ENCODE measurements at regions not wholly inside any gene's neighbourhood (a gene's known extent, or its start where the extent isn't known, plus 50 kb on each side); places are given as distances from the start of the nearest gene placed in this dataset.

DNA sequence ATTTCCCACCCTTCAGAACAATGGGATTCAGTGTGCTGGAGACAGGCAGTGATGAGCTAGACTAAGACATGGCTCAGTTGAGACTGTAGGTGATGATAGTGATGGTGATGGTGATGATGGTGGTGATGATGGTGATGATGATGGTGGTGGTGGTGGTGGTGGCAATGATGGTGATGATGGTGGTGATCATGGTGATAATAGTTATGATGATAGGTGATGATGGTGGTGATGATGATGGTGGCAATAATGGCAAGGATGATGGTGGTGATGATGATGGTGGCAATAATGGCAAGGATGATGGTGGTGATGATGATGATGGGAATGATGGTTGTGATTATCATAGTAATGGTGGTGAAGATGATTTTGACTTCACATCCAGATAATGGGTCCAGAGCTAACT is 176.7 kb downstream of the NXNL2 start:
- no peak for ATAC-seq
- H3K27ac Mint-ChIP-seq, result no peak overlapping the region
- H3K9me3 Mint-ChIP-seq, result peaks cover 0 to 6% of the 10 kb centered on the region in 2 donors
- H3K36me3 Mint-ChIP-seq, result peaks cover 0 to 11% of the 10 kb centered on the region in 2 donors
- DNase-seq (ENCODE audit: low spot score in 2 of 2), result no peak

DNA sequence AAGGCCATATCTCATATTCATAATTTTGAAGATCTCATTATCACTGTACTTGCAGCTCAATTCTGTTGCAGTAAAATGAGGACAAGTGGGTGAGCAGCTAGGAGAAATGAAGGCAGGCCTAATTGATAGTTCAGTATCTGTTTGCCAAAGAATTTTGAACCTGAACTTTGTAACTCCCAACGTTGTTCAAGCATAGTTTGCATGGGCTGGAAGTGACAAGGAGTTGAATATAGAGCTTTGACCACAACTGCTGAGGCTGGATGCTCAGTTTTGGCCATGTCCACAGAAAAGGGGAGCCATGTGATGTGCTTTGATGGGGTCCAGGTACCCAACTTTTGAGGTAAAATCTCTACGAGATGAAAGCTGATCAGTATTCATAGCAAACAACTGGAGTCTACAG is 177.5 kb downstream of the NXNL2 start:
- H3K9me3 Mint-ChIP-seq, result peaks cover 0 to 6% of the 10 kb centered on the region in 2 donors
- H3K36me3 Mint-ChIP-seq, result peaks cover 0 to 11% of the 10 kb centered on the region in 2 donors
- DNase-seq (ENCODE audit: low spot score in 2 of 2), result no peak
- no peak for ATAC-seq
- no peak overlapping the region for H3K27ac Mint-ChIP-seq

DNA sequence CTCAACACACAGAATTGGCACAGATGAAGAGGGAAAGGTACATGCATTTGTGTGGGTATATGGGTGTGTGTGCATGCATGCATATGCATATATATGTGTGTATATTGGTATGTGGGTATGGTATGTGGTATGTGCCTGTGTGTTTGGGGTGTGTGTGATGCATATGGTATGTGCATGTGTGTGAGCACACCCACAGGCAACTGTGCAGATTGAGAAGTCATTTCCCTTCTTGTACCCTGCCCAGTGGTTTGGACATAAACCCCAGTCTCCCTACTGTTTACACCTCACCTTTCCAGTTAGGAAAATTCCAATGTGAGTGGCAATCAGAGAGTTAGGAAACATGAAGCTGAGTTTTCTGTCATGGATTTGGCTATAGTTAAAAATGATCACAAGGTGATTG is 178.0 kb downstream of the NXNL2 start:
- no peak for DNase-seq (ENCODE audit: low spot score in 2 of 2)
- peaks cover 0 to 11% of the 10 kb centered on the region in 2 donors for H3K36me3 Mint-ChIP-seq
- no peak for ATAC-seq
- peaks cover 0 to 6% of the 10 kb centered on the region in 2 donors for H3K9me3 Mint-ChIP-seq
- H3K27ac Mint-ChIP-seq, result no peak overlapping the region

DNA sequence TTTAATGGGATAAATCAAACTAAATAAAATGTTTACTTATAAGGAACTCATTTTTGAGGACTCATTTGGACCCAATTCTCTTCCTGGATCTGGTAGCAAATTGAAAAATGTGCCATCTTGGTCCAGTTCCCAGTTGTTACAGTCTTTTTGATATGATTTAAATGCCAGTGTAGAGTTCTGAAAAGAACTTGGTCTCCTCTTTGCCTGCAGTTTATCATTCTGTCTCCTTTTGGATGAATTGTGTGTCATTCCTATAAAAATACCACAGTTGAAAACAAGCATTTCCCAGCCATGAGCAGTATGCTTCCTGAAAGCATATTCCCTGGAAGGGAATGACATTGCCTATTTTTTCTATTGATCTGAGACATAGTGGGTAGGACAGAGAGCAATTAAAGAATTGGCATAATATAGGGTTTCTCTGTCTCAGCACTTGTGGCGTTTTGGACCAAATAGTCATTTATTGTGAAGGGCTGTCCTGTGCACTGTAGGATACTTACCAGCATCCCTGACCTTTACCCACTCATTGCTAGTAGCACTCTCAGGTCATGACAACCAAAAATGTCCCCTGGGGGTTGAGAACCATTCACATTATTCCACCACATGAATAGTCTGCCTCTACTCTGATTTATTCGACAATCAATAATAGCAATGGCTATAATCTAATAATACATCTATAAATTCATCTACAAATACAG is 181.8 kb downstream of the NXNL2 start:
- Mint-ChIP-seq H3K27ac (no peak overlapping the region), H3K9me3 (peaks cover 0 to 6% of the 10 kb centered on the region in 2 donors), H3K36me3 (peaks cover 0 to 11% of the 10 kb centered on the region in 2 donors)
- ATAC-seq (no peak), DNase-seq (ENCODE audit: low spot score in 2 of 2) (no peak)

DNA sequence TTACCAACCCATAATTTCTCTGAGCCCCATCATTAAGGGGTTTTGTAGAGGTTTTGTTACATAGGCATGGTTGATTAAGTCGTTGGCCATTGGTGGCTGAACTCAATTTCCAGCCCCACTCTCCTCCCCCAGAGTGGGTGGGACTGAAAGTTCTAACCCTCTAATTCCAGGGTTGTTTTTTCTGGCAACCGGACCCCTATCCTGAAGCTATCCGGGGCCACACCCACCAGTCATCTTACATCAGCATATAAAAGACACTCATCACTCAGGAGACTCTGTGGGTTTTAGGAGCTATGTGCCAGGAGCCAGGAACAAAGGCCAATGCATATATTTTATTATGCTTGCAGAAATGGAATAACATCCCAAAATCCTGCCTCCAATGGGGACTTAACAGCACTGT is 186.0 kb downstream of the NXNL2 start:
- ATAC-seq (no peak), DNase-seq (ENCODE audit: low spot score in 2 of 2) (no peak)
- Mint-ChIP-seq H3K27ac (no peak overlapping the region), H3K9me3 (no peaks in the 10 kb centered on the region), H3K36me3 (no peaks in the 10 kb centered on the region)

DNA sequence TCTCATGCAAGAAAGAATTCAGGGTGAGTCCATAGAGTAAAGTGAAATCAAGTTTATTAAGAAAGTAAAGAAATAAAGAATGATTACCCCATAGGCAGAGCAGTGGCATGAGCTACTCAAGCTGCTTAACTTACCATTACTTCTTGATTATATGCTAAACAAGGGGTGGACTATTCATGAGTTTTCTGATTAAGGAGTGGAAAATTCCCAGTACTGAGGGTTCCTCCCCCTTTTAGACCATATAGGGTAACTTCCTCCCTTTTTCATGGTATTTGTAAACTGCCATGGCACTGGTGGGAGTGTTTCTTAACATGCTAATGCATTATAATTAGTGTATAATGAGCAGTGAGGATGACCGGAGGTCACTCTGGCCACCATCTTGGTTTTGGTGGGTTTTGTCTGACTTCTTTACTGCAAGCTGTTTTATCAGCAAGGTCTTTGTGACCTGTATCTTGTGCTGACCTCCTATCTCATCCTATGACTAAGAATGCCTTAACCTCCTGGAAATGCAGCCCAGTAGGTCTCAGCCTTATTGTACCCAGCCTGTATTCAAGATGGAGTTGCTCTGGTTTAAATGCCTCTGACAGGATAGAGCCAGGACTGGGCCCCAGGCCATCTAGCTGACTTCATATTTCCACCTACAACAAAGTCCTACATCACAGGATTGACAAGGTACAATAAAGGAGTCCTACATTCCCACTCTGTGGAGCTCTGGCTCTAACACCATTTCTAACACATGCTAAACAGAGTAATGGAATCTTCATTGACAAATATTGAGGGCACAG is 186.7 kb downstream of the NXNL2 start:
- no peaks in the 10 kb centered on the region for H3K9me3 Mint-ChIP-seq
- no peak for ATAC-seq

DNA sequence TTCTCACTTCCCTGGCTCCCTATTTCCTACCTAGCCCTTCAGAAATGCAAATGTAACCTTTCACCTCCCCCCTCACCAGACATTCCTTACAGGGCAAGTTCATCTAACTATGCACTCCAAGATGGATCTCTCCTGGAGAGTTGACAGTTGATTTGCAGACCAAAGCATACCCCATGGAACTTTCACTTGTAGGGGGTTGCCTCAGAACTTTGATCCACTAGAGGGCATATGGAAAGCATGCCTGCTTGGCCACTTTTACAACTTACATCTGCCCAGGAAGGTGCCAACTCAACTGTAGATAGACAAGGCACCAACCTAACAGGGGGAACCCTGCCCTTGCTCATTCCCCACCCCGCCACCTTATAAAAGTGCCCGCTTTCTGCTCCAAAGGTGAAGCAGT is 187.8 kb downstream of the NXNL2 start:
- ATAC-seq, result no peak
- H3K27ac Mint-ChIP-seq, result no peak overlapping the region
- no peaks in the 10 kb centered on the region for H3K36me3 Mint-ChIP-seq

More for the DNA sequence above, 186.7 kb downstream of the NXNL2 start:
- Mint-ChIP-seq H3K27ac (no peak overlapping the region), H3K36me3 (no peaks in the 10 kb centered on the region)
- no peak for DNase-seq (ENCODE audit: low spot score in 2 of 2)

DNA sequence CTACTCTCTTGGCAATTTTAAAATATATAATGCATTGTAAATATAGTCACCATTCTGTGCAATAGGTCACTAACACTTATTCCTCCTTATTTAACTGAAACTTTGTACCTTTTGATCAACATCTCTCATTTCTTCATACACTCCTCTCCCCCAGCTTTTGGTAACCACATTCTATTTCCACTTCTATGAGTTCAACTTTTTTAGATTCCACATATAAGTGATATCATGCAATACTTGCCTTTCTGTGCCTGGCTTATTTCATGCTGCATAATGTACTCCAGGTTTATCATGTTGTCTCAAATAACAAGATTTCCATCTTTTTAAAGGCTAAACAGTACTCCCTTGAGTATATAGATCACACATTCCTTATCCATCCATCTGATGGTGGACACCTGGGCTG is 188.8 kb downstream of the NXNL2 start:
- Mint-ChIP-seq H3K36me3 (no peaks in the 10 kb centered on the region), H3K9me3 (no peaks in the 10 kb centered on the region), H3K27ac (no peak overlapping the region)
- DNase-seq (ENCODE audit: low spot score in 2 of 2) (no peak), ATAC-seq (no peak)

More for the DNA sequence above, 187.8 kb downstream of the NXNL2 start:
- no peaks in the 10 kb centered on the region for H3K9me3 Mint-ChIP-seq
- DNase-seq (ENCODE audit: low spot score in 2 of 2), result no peak

DNA sequence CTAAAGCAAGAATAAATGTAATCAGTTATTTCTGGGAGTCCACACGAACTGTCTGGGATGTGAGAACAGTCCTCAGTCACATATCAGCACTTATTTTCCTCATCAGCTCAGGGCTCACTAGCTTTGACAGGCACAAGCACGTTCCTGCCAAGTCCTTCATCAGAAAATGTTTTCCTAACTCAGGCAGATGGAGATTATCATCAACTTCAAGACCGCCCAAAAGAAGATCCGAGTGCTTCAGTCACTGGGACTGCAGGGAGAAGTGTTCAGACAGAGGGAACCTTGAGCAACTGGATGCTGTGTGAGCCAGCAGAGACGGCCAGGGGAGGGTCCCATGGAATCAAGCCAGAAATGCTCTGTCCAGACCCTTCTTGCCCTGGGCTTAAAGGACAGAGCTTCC is 189.4 kb downstream of the NXNL2 start:
- ATAC-seq (no peak), DNase-seq (ENCODE audit: low spot score in 2 of 2) (no peak)
- no peaks in the 10 kb centered on the region for H3K9me3 Mint-ChIP-seq

DNA sequence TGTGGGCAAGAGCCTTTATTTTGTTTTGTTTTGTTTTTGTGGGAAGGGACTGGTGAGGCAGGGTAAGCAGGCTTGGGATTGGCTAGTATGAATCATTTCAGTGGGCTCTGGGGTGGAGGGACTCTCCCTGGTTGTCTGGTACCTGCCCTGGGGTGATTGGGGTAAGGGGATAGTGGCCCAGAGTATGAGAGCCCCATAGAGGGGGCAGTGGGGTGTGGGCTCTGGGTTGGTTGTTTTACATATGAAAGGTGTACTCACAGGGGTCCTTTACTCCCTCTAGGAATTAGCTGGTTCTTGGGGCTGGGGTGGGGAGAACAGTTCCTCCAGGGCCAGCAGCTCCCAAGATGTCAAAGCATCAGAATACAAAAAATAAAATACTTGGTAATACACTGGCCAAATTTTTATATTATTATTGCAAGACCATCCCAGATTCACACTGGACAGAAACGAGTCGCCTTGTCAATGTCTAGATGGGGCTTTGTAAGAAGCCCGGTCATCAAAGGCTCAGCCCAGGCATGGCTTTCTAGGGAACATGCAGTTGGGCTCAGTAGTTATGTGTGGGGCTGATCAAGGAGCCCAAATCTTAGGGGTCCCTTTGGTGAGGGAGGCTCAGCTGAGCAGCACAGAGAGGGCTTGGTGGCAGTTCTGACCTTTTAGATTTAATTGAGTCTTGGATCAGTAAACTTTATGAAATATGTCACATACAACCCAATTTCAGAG is 190.5 kb downstream of the NXNL2 start:
- H3K36me3 Mint-ChIP-seq, result no peaks in the 10 kb centered on the region
- H3K9me3 Mint-ChIP-seq, result peaks cover 2 to 4% of the 10 kb centered on the region in 2 donors
- H3K27ac Mint-ChIP-seq, result no peak overlapping the region
- ATAC-seq, result no peak
- DNase-seq (ENCODE audit: low spot score in 2 of 2), result no peak

More for the DNA sequence above, 189.4 kb downstream of the NXNL2 start:
- no peak overlapping the region for H3K27ac Mint-ChIP-seq
- no peaks in the 10 kb centered on the region for H3K36me3 Mint-ChIP-seq

DNA sequence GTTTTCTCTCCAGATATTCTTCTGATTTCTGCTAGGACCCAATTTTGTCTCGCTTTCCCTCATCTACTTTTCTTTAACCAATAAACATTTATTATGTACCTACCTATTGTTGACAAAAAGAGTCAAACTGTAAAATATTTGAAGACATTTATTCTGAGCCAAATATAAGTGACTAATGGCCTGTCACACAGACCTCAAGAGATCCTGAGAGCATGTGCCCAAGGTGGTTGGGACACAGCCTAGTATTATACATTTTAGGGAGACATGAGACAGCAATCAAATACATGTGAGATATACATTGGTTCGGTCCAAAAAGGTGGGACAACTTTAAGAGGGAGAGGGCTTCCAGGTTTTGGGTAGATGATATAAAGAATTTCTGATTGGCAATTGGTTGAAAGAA is 191.8 kb downstream of the NXNL2 start:
- Mint-ChIP-seq H3K36me3 (no peaks in the 10 kb centered on the region), H3K27ac (no peak overlapping the region), H3K9me3 (peaks cover 8 to 10% of the 10 kb centered on the region in 2 donors)
- ATAC-seq (no peak), DNase-seq (ENCODE audit: low spot score in 2 of 2) (no peak)

DNA sequence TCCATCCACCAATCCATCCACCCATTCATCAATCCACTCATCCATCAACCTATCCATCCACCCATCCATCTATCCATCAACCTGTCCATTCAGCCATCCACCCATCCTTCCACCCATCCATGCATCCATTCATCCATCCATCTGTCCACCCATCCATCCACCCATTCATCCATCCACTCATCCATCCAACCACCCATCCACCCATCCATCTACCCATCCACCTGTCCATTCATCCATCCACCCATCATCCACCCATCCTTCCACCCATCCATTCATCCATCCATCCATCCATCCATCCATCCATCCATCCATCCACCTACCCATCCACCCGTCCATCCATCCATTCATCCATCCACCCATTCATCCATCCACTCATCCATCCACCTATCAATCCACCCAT is 195.8 kb downstream of the NXNL2 start:
- DNase-seq (ENCODE audit: low spot score in 2 of 2) (no peak), ATAC-seq (no peak)
- no peaks in the 10 kb centered on the region for H3K36me3 Mint-ChIP-seq
- no peak overlapping the region for H3K27ac Mint-ChIP-seq
- H3K9me3 Mint-ChIP-seq, result peaks cover 8 to 10% of the 10 kb centered on the region in 2 donors

DNA sequence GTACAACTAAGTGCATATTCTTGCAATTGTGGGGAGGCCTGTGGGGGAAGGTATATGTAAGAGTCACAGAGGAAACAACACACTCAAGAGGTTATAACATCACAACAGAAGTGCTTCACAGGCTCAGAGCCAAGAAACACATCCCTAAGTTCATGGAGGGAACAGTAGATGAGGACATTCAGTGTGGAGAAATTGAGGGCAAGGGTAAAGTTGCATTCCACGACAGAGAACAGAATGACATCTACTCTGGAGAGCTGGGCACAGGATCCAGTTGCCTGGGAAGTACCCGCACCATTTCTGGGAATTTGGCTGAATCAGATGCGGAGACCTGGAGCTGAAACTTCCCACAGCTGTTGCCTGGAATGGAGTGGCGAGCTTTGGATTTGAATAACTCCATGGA is 197.2 kb downstream of the NXNL2 start:
- Mint-ChIP-seq H3K27ac (no peak overlapping the region), H3K36me3 (no peaks in the 10 kb centered on the region), H3K9me3 (peaks cover 8 to 10% of the 10 kb centered on the region in 2 donors)
- no peak for ATAC-seq
- DNase-seq (ENCODE audit: low spot score in 2 of 2), result no peak

DNA sequence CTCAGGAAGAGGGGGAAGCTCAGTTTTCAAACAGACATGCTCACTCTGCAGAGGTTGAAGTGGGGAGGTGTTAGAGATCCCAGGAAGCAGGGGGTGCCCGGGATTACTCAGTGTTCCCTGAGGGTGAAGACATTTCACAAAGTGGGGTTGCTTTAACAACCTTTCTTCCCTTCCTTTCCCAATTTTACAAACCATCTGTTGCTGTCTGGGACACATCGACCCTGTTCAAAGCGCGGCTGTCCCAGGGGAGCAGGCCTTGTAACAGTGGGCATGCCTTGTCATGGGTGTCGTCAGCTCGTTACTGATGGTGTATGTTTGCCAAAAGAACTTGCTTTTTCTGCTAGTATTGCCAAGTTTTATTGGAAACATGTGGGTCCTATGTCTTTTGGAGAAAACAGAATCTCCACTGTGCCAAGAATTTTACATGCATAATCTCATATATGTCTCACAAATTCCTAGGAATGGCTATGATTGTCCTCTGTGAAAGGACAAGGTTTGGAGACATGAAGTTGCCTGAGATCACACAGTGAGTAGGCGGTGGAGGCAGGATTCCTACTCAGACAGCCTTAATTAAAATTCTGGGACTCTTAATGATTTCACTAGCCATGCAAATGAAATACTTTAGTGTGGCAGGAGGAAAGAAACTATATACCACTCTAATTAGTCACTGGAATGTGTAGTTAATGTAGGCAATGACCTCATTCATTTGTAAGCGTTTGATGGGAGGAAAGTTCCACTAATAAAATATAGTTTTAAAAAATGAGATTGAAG is 198.9 kb downstream of the NXNL2 start:
- DNase-seq (ENCODE audit: low spot score in 2 of 2) (no peak), ATAC-seq (no peak)
- Mint-ChIP-seq H3K27ac (no peak overlapping the region), H3K36me3 (no peaks in the 10 kb centered on the region), H3K9me3 (peaks cover 8 to 10% of the 10 kb centered on the region in 2 donors)

DNA sequence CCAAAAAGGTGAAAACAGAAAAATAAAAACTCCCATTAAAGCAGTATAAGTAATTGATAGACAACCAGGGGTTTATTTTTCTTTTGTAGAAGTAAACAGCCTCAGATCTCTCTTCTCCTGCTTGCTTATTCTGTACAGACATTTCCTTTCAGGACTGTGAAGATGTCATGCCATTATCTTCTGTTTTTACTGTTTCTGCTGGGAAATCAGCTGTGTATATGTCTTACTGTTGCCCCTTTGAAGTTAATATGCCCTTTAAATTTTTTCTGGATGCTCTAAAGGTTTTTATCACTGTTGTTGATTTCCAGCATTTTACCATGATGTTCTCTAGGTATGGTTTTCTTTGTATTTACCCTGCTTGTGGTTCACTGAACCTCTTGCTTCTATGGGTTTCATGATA is 199.5 kb downstream of the NXNL2 start:
- ATAC-seq, result no peak
- no peaks in the 10 kb centered on the region for H3K36me3 Mint-ChIP-seq

DNA sequence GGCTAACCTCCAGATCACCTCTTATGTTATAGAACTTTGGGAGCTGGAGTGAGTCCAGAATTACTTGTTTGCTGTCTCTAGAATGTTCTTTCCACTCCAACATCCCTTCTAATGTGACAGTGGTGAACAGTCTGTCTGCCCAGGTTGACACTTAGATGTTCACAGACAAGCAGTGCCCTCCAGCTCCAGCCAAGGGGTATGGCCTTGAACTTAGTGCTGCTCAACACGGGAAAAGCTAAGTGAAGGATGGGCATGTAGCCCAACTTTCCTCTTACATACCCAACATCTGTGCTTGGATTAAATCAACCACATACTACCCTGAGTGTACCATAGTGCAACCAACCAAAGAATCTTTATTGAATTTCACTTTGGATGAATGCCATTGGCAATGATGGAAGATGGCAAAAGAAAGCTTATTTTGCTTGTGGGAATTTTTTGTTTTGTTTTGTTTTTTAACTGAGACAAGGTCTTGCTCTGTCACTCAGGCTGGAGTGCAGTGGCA is 201.2 kb downstream of the NXNL2 start:
- Mint-ChIP-seq H3K9me3 (no peaks in the 10 kb centered on the region), H3K36me3 (no peaks in the 10 kb centered on the region), H3K27ac (no peak overlapping the region)
- DNase-seq (ENCODE audit: low spot score in 2 of 2) (no peak), ATAC-seq (no peak)

More for the DNA sequence above, 199.5 kb downstream of the NXNL2 start:
- Mint-ChIP-seq H3K9me3 (peaks cover 8 to 10% of the 10 kb centered on the region in 2 donors), H3K27ac (no peak overlapping the region)
- no peak for DNase-seq (ENCODE audit: low spot score in 2 of 2)

All from activated naive CD4-positive, alpha-beta T cell treated with anti-CD3 and anti-CD28 coated beads, Interleukin-2, amount 50 U/mL, for 72 hours (primary cell).